HL-60 (cell line): ENCODE measurements at regions not wholly inside any gene's neighbourhood (a gene's known extent, or its start where the extent isn't known, plus 50 kb on each side); places are given as distances from the start of the nearest gene placed in this dataset.

Experiments
- DNase-seq, 2 experiments: peaks; one replicate each; pipeline ENCODE4 v3.0.0-alpha.2; 2010 to 2020; ENCODE audit warnings: low read depth in 1 of 2, low spot score in 1 of 2
- H3K27ac ChIP-seq: fragments of 250-450 bp; sonication (Bioruptor Pico); replicated peaks from 2 replicates; pipeline ENCODE4 v1.5.1; 2020; ENCODE audit warnings: mild to moderate bottlenecking, moderate library complexity
- H3K27me3 ChIP-seq: fragments of 250-450 bp; sonication (Bioruptor Pico); 2 replicates; pipeline ENCODE4 v1.5.1; 2021; ENCODE audit warnings: mild to moderate bottlenecking, moderate library complexity; ENCODE audit not compliant: insufficient read depth, poor library complexity, severe bottlenecking
- H3K4me3 ChIP-seq: replicated peaks from 2 replicates; pipeline ENCODE4 v1.5.1; 2011; ENCODE audit warnings: mild to moderate bottlenecking, control low read depth, low read length; ENCODE audit not compliant: insufficient read depth
- CTCF ChIP-seq: IDR thresholded peaks from one replicate; pipeline ENCODE4 v1.5.1; 2011; ENCODE audit warnings: low read length, control low read depth, inconsistent platforms; ENCODE audit not compliant: insufficient read depth
- GABPA ChIP-seq: IDR thresholded peaks from 2 replicates; pipeline ENCODE4 v1.6.1; 2012; ENCODE audit warnings: low read depth
- POLR2AphosphoS5 ChIP-seq: IDR thresholded peaks from 2 replicates; pipeline ENCODE4 v1.6.1; 2012; ENCODE audit warnings: low read depth
- REST ChIP-seq: IDR thresholded peaks from 2 replicates; pipeline ENCODE4 v1.6.1; 2012; ENCODE audit warnings: low read depth; ENCODE audit not compliant: insufficient replicate concordance
- SPI1 ChIP-seq: IDR thresholded peaks from 2 replicates; pipeline ENCODE4 v1.6.1; 2012; ENCODE audit warnings: low read depth, mild to moderate bottlenecking, borderline replicate concordance

- H3K27me3 ChIP-seq, result no peaks in the 10 kb centered on the region
- H3K4me3 ChIP-seq, result no peak overlapping the region
- no peak overlapping the region for H3K27ac ChIP-seq
- TF ChIP-seq GABPA (no peak), REST (no peak), SPI1 (no peak)
- no peak for DNase-seq
These were observed 515.9 kb downstream of the SLC4A3 start for GRCh38 chr2:220143336-220143735.

GRCh38 chr2:220144411-220144810 is 517.0 kb downstream of the SLC4A3 start:
- Histone ChIP-seq H3K4me3 (no peak overlapping the region), H3K27me3 (no peaks in the 10 kb centered on the region), H3K27ac (no peak overlapping the region)
- DNase-seq, result no peak
- no peak for TF ChIP-seq REST
- no peak for TF ChIP-seq CTCF
- no peak for TF ChIP-seq SPI1
- no peak for TF ChIP-seq GABPA
- no peak for TF ChIP-seq POLR2AphosphoS5

- Histone ChIP-seq H3K4me3 (no peak overlapping the region), H3K27me3 (no peaks in the 10 kb centered on the region), H3K27ac (no peak overlapping the region)
- TF ChIP-seq SPI1 (no peak), GABPA (no peak), CTCF (no peak), POLR2AphosphoS5 (no peak), REST (no peak)
- no peak for DNase-seq
These were observed 520.0 kb downstream of the SLC4A3 start for GRCh38 chr2:220147161-220148038.
